H7 (cell line): ENCODE measurements at regions not wholly inside any gene's neighbourhood (a gene's known extent, or its start where the extent isn't known, plus 50 kb on each side); places are given as distances from the start of the nearest gene placed in this dataset.

Experiments used
- DNase-seq: peaks from one replicate; pipeline ENCODE4 v3.0.0; 2012
- H3K27me3 ChIP-seq: 2 replicates; pipeline ENCODE4 v1.6.0; 2011; ENCODE audit warnings: mild to moderate bottlenecking, low read length; ENCODE audit not compliant: control insufficient read depth, insufficient read depth
- H3K36me3 ChIP-seq: replicated peaks from 2 replicates; pipeline ENCODE4 v1.5.1; 2011; ENCODE audit warnings: low read length; ENCODE audit not compliant: control insufficient read depth, insufficient read depth
- H3K4me3 ChIP-seq: 2 replicates; pipeline ENCODE4 v1.5.1; 2011; ENCODE audit warnings: low read depth, mild to moderate bottlenecking, control low read depth, low read length, moderate library complexity; ENCODE audit not compliant: insufficient read depth

GRCh38 chr5:173667702-173668101 is 51.3 kb upstream of the BOD1 start:
- no peaks in the 10 kb centered on the region for H3K27me3 ChIP-seq
- DNase-seq = no peak
- H3K4me3 ChIP-seq = no peak overlapping the region
- no peaks in the 10 kb centered on the region; the same call in 1 of the 2 replicates for H3K36me3 ChIP-seq

GRCh38 chr5:173668245-173668800 is 51.9 kb upstream of the BOD1 start:
- Histone ChIP-seq H3K36me3 (no peaks in the 10 kb centered on the region; the same call in 1 of the 2 replicates), H3K27me3 (no peaks in the 10 kb centered on the region), H3K4me3 (no peak overlapping the region)
- DNase-seq = no peak

- DNase-seq = no peak
- Histone ChIP-seq H3K4me3 (no peak overlapping the region), H3K36me3 (no peaks in the 10 kb centered on the region; the same call in 1 of the 2 replicates), H3K27me3 (no peaks in the 10 kb centered on the region)
These were observed 52.5 kb upstream of the BOD1 start for GRCh38 chr5:173668910-173669309.

GRCh38 chr5:173669483-173669882 is 53.0 kb upstream of the BOD1 start:
- no peaks in the 10 kb centered on the region; the same call in 1 of the 2 replicates for H3K36me3 ChIP-seq
- DNase-seq = peak; percentile 59
- no peak overlapping the region for H3K4me3 ChIP-seq
- H3K27me3 ChIP-seq = no peaks in the 10 kb centered on the region

- Histone ChIP-seq H3K4me3 (no peak overlapping the region), H3K36me3 (no peaks in the 10 kb centered on the region; the same call in 1 of the 2 replicates), H3K27me3 (no peaks in the 10 kb centered on the region)
- peak; percentile 51 for DNase-seq
These were observed 53.7 kb upstream of the BOD1 start for GRCh38 chr5:173670130-173670651.

GRCh38 chr5:173670791-173671120 is 54.3 kb upstream of the BOD1 start:
- H3K4me3 ChIP-seq = no peak overlapping the region
- no peaks in the 10 kb centered on the region; the same call in 1 of the 2 replicates for H3K36me3 ChIP-seq
- no peak for DNase-seq
- no peaks in the 10 kb centered on the region for H3K27me3 ChIP-seq

- Histone ChIP-seq H3K36me3 (no peaks in the 10 kb centered on the region; the same call in 1 of the 2 replicates), H3K27me3 (no peaks in the 10 kb centered on the region), H3K4me3 (no peak overlapping the region)
- no peak for DNase-seq
These were observed 54.9 kb upstream of the BOD1 start for GRCh38 chr5:173671121-173671949.

GRCh38 chr5:173672166-173672565 is 55.7 kb upstream of the BOD1 start:
- H3K27me3 ChIP-seq = no peaks in the 10 kb centered on the region
- H3K36me3 ChIP-seq = no peaks in the 10 kb centered on the region; the same call in 1 of the 2 replicates
- no peak overlapping the region for H3K4me3 ChIP-seq
- no peak for DNase-seq

- no peak for DNase-seq
- Histone ChIP-seq H3K36me3 (no peaks in the 10 kb centered on the region; the same call in 1 of the 2 replicates), H3K27me3 (no peaks in the 10 kb centered on the region), H3K4me3 (no peak overlapping the region)
These were observed 56.4 kb upstream of the BOD1 start for GRCh38 chr5:173672891-173673290.

GRCh38 chr5:173673295-173674101 is 57.0 kb upstream of the BOD1 start:
- H3K4me3 ChIP-seq = no peak overlapping the region
- no peak for DNase-seq
- H3K27me3 ChIP-seq = no peaks in the 10 kb centered on the region
- H3K36me3 ChIP-seq = no peaks in the 10 kb centered on the region; the same call in 1 of the 2 replicates

GRCh38 chr5:173675287-173675996 is 59.0 kb upstream of the BOD1 start:
- no peak for DNase-seq
- H3K36me3 ChIP-seq = no peaks in the 10 kb centered on the region; the same call in 1 of the 2 replicates
- no peak overlapping the region for H3K4me3 ChIP-seq
- H3K27me3 ChIP-seq = no peaks in the 10 kb centered on the region

GRCh38 chr5:173676375-173676774 is 59.9 kb upstream of the BOD1 start:
- Histone ChIP-seq H3K4me3 (no peak overlapping the region), H3K36me3 (no peaks in the 10 kb centered on the region; the same call in 1 of the 2 replicates), H3K27me3 (no peaks in the 10 kb centered on the region)
- no peak for DNase-seq

GRCh38 chr5:173677125-173677672 is 60.7 kb upstream of the BOD1 start:
- H3K4me3 ChIP-seq = no peak overlapping the region
- H3K27me3 ChIP-seq = no peaks in the 10 kb centered on the region
- DNase-seq = no peak
- no peaks in the 10 kb centered on the region; the same call in 1 of the 2 replicates for H3K36me3 ChIP-seq
